ENCODE measurements at regions not wholly inside any gene's neighbourhood (a gene's known extent, or its start where the extent isn't known, plus 50 kb on each side); places are given as distances from the start of the nearest gene placed in this dataset.

GRCh38 chr21:43331962-43332828 is 94.7 kb downstream of the SIK1 start:
- no peak for DNase-seq

GRCh38 chr21:43331111-43331961 is 95.6 kb downstream of the SIK1 start:
- no peak overlapping the region for H3K27ac Mint-ChIP-seq
- no peaks in the 10 kb centered on the region for H3K36me3 Mint-ChIP-seq (ENCODE audit: low read depth)
- H3K27me3 Mint-ChIP-seq, result peaks cover 5% of the 10 kb centered on the region
- peaks cover 2% of the 10 kb centered on the region for H3K4me1 Mint-ChIP-seq
- no peak overlapping the region for H3K4me3 Mint-ChIP-seq
- H3K9me3 Mint-ChIP-seq, result no peaks in the 10 kb centered on the region
- ATAC-seq, result no peak
- DNase-seq, result no peak

More at GRCh38 chr21:43331962-43332828, 94.7 kb downstream of the SIK1 start:
- Mint-ChIP-seq H3K36me3 (ENCODE audit: low read depth) (no peaks in the 10 kb centered on the region), H3K27ac (no peak overlapping the region), H3K4me3 (no peak overlapping the region), H3K4me1 (peaks cover 3% of the 10 kb centered on the region), H3K9me3 (peaks cover 4% of the 10 kb centered on the region), H3K27me3 (peaks cover 5% of the 10 kb centered on the region)
- no peak for ATAC-seq

DNA sequence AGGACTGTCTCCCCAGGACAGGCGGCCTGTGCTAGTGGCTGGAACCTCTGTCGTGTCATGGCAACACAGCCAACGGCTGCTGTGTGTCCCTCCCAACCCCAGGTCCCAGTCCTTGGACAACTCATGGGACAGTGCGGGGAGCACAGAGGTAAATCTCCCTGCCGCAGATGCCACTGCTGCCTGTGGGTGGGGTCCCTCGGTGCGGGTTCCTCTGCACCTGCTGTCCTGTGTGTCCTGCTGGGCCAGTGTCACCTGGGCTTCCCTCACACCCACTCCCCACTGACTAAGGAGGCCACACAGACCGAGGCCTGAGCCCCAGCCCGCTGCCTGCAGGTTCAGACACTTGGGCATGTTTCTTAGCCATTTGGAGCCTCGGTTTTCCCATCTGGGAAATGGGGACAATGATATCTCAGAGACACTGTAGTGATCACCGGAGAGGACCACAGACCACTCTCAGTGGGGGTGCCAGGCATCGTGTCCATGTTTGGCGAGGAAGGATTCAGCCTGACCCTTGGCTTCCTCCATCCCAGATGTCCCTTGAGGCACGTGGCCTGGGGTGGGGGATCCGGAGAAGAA is 96.5 kb downstream of the SIK1 start:
- DNase-seq (no peak), ATAC-seq (no peak)
- Mint-ChIP-seq H3K36me3 (ENCODE audit: low read depth) (no peaks in the 10 kb centered on the region), H3K4me3 (no peak overlapping the region), H3K27ac (no peak overlapping the region), H3K27me3 (peaks cover 5% of the 10 kb centered on the region), H3K9me3 (no peaks in the 10 kb centered on the region), H3K4me1 (peaks cover 4% of the 10 kb centered on the region)

DNA sequence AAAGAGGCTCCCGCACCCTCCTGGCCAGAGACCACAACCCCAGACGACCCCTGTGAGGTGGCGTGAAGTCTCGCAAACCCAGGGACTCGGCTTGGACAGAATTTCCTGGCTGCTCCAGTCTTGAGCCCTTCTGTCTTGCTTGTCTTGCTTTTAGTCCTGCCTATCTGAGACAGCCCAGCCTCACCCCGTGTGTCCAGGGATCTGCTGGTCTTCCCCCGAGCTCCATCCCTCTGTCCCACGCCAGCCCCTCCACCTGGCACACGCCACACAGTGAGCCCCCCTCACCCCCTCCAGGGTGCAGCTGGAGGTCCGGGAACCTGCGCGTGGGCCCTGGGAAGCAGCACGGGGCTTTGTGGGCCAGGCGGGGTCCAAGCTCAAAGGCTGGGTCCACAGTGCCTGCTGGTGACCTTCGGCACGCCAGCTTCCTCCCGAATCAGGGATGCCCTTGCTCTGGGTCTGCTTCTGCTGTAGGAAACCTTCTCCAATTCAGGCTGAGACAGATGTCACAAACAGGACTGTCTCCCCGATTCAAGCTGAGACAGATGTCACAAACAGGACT is 97.1 kb downstream of the SIK1 start:
- ATAC-seq (no peak), DNase-seq (no peak)
- Mint-ChIP-seq H3K27ac (no peak overlapping the region), H3K36me3 (ENCODE audit: low read depth) (no peaks in the 10 kb centered on the region), H3K4me1 (peaks cover 6% of the 10 kb centered on the region), H3K4me3 (no peak overlapping the region), H3K9me3 (no peaks in the 10 kb centered on the region), H3K27me3 (peaks cover 5% of the 10 kb centered on the region)

- H3K27ac Mint-ChIP-seq, result no peak overlapping the region
- no peak for DNase-seq
- H3K4me3 Mint-ChIP-seq, result no peak overlapping the region
- H3K9me3 Mint-ChIP-seq, result no peaks in the 10 kb centered on the region
- H3K36me3 Mint-ChIP-seq (ENCODE audit: low read depth), result no peaks in the 10 kb centered on the region
- peaks cover 5% of the 10 kb centered on the region for H3K27me3 Mint-ChIP-seq
- no peak for ATAC-seq
- peaks cover 6% of the 10 kb centered on the region for H3K4me1 Mint-ChIP-seq
Observed at GRCh38 chr21:43328958-43329691, 97.8 kb downstream of the SIK1 start.

GRCh38 chr21:43328185-43328957 is 98.6 kb downstream of the SIK1 start:
- ATAC-seq (no peak), DNase-seq (no peak)
- peaks cover 6% of the 10 kb centered on the region for H3K4me1 Mint-ChIP-seq
- H3K27ac Mint-ChIP-seq, result peak overlapping the region; percentile 5
- H3K4me3 Mint-ChIP-seq, result no peak overlapping the region
- no peaks in the 10 kb centered on the region for H3K36me3 Mint-ChIP-seq (ENCODE audit: low read depth)
- H3K27me3 Mint-ChIP-seq, result peaks cover 5% of the 10 kb centered on the region
- no peaks in the 10 kb centered on the region for H3K9me3 Mint-ChIP-seq

- Mint-ChIP-seq H3K36me3 (ENCODE audit: low read depth) (no peaks in the 10 kb centered on the region), H3K27ac (no peak overlapping the region), H3K27me3 (no peaks in the 10 kb centered on the region), H3K9me3 (no peaks in the 10 kb centered on the region), H3K4me1 (peaks cover 6% of the 10 kb centered on the region), H3K4me3 (no peak overlapping the region)
- no peak for DNase-seq
- no peak for ATAC-seq
Observed at GRCh38 chr21:43325968-43326715, 100.8 kb downstream of the SIK1 start.

GRCh38 chr21:43325036-43325435 is 101.9 kb downstream of the SIK1 start:
- H3K4me3 Mint-ChIP-seq, result no peak overlapping the region
- H3K27me3 Mint-ChIP-seq, result no peaks in the 10 kb centered on the region
- H3K4me1 Mint-ChIP-seq, result peaks cover 7% of the 10 kb centered on the region
- no peak for DNase-seq
- H3K9me3 Mint-ChIP-seq, result no peaks in the 10 kb centered on the region
- no peaks in the 10 kb centered on the region for H3K36me3 Mint-ChIP-seq (ENCODE audit: low read depth)
- no peak overlapping the region for H3K27ac Mint-ChIP-seq
- no peak for ATAC-seq

- Mint-ChIP-seq H3K27ac (no peak overlapping the region), H3K4me1 (peaks cover 7% of the 10 kb centered on the region), H3K9me3 (no peaks in the 10 kb centered on the region), H3K4me3 (no peak overlapping the region), H3K27me3 (no peaks in the 10 kb centered on the region), H3K36me3 (ENCODE audit: low read depth) (no peaks in the 10 kb centered on the region)
- peak; percentile 9 for ATAC-seq
- DNase-seq, result no peak
Observed at GRCh38 chr21:43324596-43324995, 102.3 kb downstream of the SIK1 start.

DNA sequence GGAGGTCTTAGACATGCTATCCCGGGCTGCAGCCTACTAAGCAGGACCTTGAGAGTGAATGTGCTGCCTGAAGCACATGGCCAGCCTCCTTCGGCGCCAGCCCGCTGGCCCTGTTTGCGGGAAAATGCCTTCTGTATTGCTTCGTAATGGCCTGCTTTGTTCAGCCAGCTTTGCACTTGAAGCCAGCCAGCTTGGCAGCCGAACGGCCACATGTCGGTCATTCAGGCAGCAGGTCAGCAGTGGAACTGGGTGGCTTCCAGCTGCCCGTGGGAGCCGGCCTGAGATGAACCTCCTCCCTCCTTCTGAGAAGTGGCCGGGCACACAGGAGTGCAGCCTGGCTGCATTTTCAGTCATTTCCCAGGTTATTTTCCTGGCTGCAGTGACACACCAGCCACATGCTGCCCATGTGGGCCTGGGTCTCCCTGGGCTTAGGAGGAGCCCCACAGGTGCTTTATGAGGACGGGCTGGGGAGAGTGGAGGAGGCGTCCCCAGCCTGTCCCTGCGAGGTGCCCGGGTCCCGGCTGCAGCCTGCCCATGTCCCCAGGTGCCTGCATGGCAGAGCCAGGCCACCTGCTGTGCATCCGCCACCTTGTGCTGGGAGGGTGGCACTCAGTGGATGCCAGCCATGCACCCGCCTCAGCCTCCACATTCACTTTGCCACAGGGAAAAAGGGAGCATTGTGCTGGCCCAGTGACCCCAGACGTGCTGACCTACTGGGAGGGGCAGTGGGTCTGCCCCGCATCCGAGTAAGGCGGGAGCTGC is 103.5 kb downstream of the SIK1 start:
- Mint-ChIP-seq H3K27me3 (no peaks in the 10 kb centered on the region), H3K4me3 (no peak overlapping the region), H3K9me3 (no peaks in the 10 kb centered on the region), H3K27ac (no peak overlapping the region), H3K4me1 (peaks cover 7% of the 10 kb centered on the region), H3K36me3 (ENCODE audit: low read depth) (no peaks in the 10 kb centered on the region)
- ATAC-seq, result no peak
- no peak for DNase-seq

- H3K27me3 Mint-ChIP-seq, result no peaks in the 10 kb centered on the region
- H3K9me3 Mint-ChIP-seq, result no peaks in the 10 kb centered on the region
- H3K4me1 Mint-ChIP-seq, result peaks cover 7% of the 10 kb centered on the region
- no peak overlapping the region for H3K27ac Mint-ChIP-seq
- no peak for ATAC-seq
- no peak overlapping the region for H3K4me3 Mint-ChIP-seq
- no peaks in the 10 kb centered on the region for H3K36me3 Mint-ChIP-seq (ENCODE audit: low read depth)
- DNase-seq, result no peak
Observed at GRCh38 chr21:43322805-43323204, 104.1 kb downstream of the SIK1 start.

GRCh38 chr21:43322311-43322710 is 104.6 kb downstream of the SIK1 start:
- Mint-ChIP-seq H3K36me3 (ENCODE audit: low read depth) (no peaks in the 10 kb centered on the region), H3K27ac (no peak overlapping the region), H3K4me1 (peaks cover 7% of the 10 kb centered on the region), H3K9me3 (no peaks in the 10 kb centered on the region), H3K27me3 (no peaks in the 10 kb centered on the region), H3K4me3 (no peak overlapping the region)
- ATAC-seq (no peak), DNase-seq (no peak)

All from activated naive CD8-positive, alpha-beta T cell treated with anti-CD3 and anti-CD28 coated beads, Interleukin-2, amount 50 U/mL, for 24 hours (primary cell).